Aorta (tissue), 5 donors: ENCODE measurements at regions not wholly inside any gene's neighbourhood (a gene's known extent, or its start where the extent isn't known, plus 50 kb on each side); places are given as distances from the start of the nearest gene placed in this dataset.

ENCODE experiments used
- ATAC-seq: fragments of 200-7000 bp; cut with Tn5 transposase; one replicate; pipeline ENCODE4 v1.9.1; 2022; ENCODE audit warnings: moderate library complexity; ENCODE audit not compliant: low FRiP score
- DNase-seq, 2 donors: peaks; one replicate each; pipeline ENCODE4 v3.0.0-alpha.2; 2020
- H3K27ac ChIP-seq, 2 donors: one replicate each; pipeline ENCODE4 v1.5.1; 2013; ENCODE audit warnings: low read length in 2 of 2, mild to moderate bottlenecking in 2 of 2, moderate library complexity in 2 of 2, control low read depth in 1 of 2, inconsistent platforms in 1 of 2, low read depth in 1 of 2
- H3K27me3 ChIP-seq, 2 donors: one replicate each; pipeline ENCODE4 v1.6.1; 2013; ENCODE audit warnings: control low read depth in 1 of 2, low read length in 1 of 2, mild to moderate bottlenecking in 1 of 2, moderate library complexity in 1 of 2; ENCODE audit not compliant: insufficient read depth in 2 of 2, control insufficient read depth in 1 of 2
- H3K36me3 ChIP-seq, 2 donors: one replicate each; pipeline ENCODE4 v1.6.1; 2013; ENCODE audit warnings: control low read depth in 1 of 2, low read length in 1 of 2, mild to moderate bottlenecking in 1 of 2; ENCODE audit not compliant: insufficient read depth in 2 of 2, control insufficient read depth in 1 of 2
- H3K4me1 ChIP-seq, 2 donors: one replicate each; pipeline ENCODE4 v1.6.1; 2013; ENCODE audit warnings: low read length in 2 of 2, control low read depth in 1 of 2, mild to moderate bottlenecking in 1 of 2, moderate library complexity in 1 of 2; ENCODE audit not compliant: insufficient read depth in 2 of 2, control insufficient read depth in 1 of 2
- H3K4me3 ChIP-seq, 2 donors: one replicate each; pipeline ENCODE4 v1.5.1; 2013; ENCODE audit warnings: low read length in 2 of 2, control low read depth in 1 of 2, mild to moderate bottlenecking in 1 of 2
- H3K9me3 ChIP-seq: one replicate; pipeline ENCODE4 v1.6.1; 2013; ENCODE audit warnings: mild to moderate bottlenecking, low read length; ENCODE audit not compliant: control insufficient read depth
- WGBS, 2 donors: extraction: QIAGEN DNeasy Blood & Tissue Kit; methylation state at CpG; one replicate each; pipeline ENCODE4 v1.1.7; 2013; 5-methylcytosine and 5-hydroxymethylcytosine counted together
- intact Hi-C, 2 donors: fragments of 100-400 bp; cut with DNase I; formaldehyde crosslinking; loops; one replicate each; pipeline versions ENCODE4 v1.14.2 to v1.15.0; 2022
- donor health status: healthy with polysubstance abuse.
- donor health status: Bipolar disorder and iron deficiency.
- donor health status: DM: no; HTN: no; CAD: no.
- donor health status: DM: no; HTN: no; CAD: no.
- donor health status: DM: yes; HTN: yes; CAD: no.

- peaks cover 0 to 2% of the 10 kb centered on the region in 2 donors for H3K27me3 ChIP-seq
- DNase-seq, result no peak
- WGBS, 2 donors, result 63 to 69% methylated on average over 6 of the region's 6 CpGs
- no peak overlapping the region for H3K4me3 ChIP-seq
- intact Hi-C loops, result no loop called here
- no peak for ATAC-seq
- no peaks in the 10 kb centered on the region for H3K4me1 ChIP-seq
- H3K9me3 ChIP-seq, result no peaks in the 10 kb centered on the region
- no peak overlapping the region for H3K27ac ChIP-seq
- no peaks in the 10 kb centered on the region for H3K36me3 ChIP-seq
Measured at GRCh38 chr17:27965224-27965623, 72.1 kb upstream of the LYRM9 start.

- no peak for DNase-seq
- 75 to 84% methylated on average over 8 of the region's 8 CpGs for WGBS, 2 donors
- no peak overlapping the region for H3K4me3 ChIP-seq
- no peaks in the 10 kb centered on the region for H3K9me3 ChIP-seq
- intact Hi-C loops, result no loop called here
- no peaks in the 10 kb centered on the region for H3K4me1 ChIP-seq
- H3K27me3 ChIP-seq, result no peaks in the 10 kb centered on the region
- no peak overlapping the region for H3K27ac ChIP-seq
- no peak for ATAC-seq
- H3K36me3 ChIP-seq, result no peaks in the 10 kb centered on the region
Measured at GRCh38 chr17:27968206-27968732, 74.2 kb upstream of the NLK start.

DNA sequence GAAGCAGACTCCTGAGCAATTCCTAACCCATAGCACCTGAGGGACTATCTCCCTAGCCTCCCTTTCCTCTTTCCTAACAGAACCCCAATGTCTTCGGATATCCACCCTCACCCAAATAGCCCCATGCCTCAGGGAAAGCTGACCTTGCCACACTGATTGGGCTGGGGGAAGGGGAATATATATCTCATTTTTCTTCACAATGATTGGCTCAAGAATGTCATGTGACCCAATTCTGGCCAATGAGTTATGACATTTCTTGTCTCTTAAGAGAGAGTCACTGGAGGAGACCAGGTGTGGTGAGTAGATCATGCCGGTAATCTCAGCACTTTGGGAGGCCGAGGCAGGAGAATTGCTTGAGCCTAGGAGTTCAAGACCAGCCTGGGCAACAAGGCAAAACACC is 71.9 kb upstream of the NLK start:
- WGBS, 2 donors, result 93% methylated on average over 3 of the region's 3 CpGs
- no peak for ATAC-seq

DNA sequence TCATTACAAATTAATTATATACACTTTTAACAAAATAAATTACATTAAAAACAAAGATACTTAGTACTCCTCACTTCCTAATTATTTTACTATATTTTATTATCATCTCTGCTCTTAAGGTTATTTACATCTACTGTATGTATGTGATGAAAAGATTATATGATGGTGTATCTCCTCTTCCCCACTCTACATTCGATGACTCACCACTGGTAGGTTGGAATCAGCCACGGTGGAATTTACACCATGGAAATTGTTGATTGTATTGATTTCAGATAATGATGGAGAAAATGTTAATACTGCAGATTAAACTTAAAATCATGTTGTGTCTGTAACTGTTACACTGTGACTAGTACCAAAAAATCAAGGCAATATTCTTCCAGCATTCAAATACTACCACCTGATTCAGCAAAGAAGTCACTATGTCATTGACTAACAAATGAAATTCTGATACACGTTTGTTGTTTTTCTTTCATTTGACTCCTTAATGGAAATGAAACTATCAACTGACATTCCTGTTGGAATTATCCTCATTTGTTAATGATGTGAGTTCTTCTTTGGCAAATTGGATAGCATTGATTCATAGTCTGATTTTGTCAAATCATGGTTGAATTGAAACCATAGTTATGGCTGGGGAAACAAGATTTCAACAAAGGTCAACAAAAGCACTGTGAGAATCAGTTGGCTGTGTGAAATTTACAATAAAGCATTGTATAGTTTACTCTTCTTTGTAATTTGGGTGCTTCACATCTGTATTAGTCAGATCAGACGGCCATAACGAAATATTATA is 69.0 kb upstream of the NLK start:
- DNase-seq (no peak), ATAC-seq (no peak)
- intact Hi-C loops, result loop anchor here in 1 of 2 donors (5.0 kb wide), 1 partner anchor 41 kb away; no protein-coding TSS in a partner anchor
- Histone ChIP-seq H3K27ac (no peak overlapping the region), H3K9me3 (peaks cover 2% of the 10 kb centered on the region), H3K4me3 (no peak overlapping the region), H3K4me1 (no peaks in the 10 kb centered on the region), H3K36me3 (no peaks in the 10 kb centered on the region), H3K27me3 (peaks cover 0 to 4% of the 10 kb centered on the region in 2 donors)
- 71 to 75% methylated on average over 5 of the region's 5 CpGs for WGBS, 2 donors

More for the DNA sequence above, 71.9 kb upstream of the NLK start:
- DNase-seq, result no peak
- Histone ChIP-seq H3K4me3 (no peak overlapping the region), H3K36me3 (no peaks in the 10 kb centered on the region), H3K27ac (no peak overlapping the region), H3K9me3 (peaks cover 2% of the 10 kb centered on the region), H3K4me1 (no peaks in the 10 kb centered on the region), H3K27me3 (no peaks in the 10 kb centered on the region)
- intact Hi-C loops, result loop anchor here in 1 of 2 donors (5.0 kb wide), 1 partner anchor 38 kb away; no protein-coding TSS in a partner anchor

GRCh38 chr17:27974045-27974436 is 68.4 kb upstream of the NLK start:
- Histone ChIP-seq H3K4me1 (no peaks in the 10 kb centered on the region), H3K27me3 (peaks cover 0 to 5% of the 10 kb centered on the region in 2 donors), H3K36me3 (no peaks in the 10 kb centered on the region), H3K9me3 (peaks cover 2% of the 10 kb centered on the region), H3K4me3 (no peak overlapping the region), H3K27ac (no peak overlapping the region)
- DNase-seq (no peak), ATAC-seq (no peak)
- intact Hi-C loops, result loop anchor here in 1 of 2 donors (5.0 kb wide), 1 partner anchor 42 kb away; no protein-coding TSS in a partner anchor
- 84% methylated on average over 3 of the region's 3 CpGs for WGBS, 2 donors

- no peak for DNase-seq
- intact Hi-C loops, result loop anchor here in 1 of 2 donors (5.0 kb wide), 1 partner anchor 42 kb away; no protein-coding TSS in a partner anchor
- H3K36me3 ChIP-seq, result no peaks in the 10 kb centered on the region
- peaks cover 2% of the 10 kb centered on the region for H3K9me3 ChIP-seq
- H3K27ac ChIP-seq, result no peak overlapping the region
- no peak overlapping the region for H3K4me3 ChIP-seq
- H3K4me1 ChIP-seq, result no peaks in the 10 kb centered on the region
- 77 to 78% methylated on average over 6 of the region's 6 CpGs for WGBS, 2 donors
- H3K27me3 ChIP-seq, result peaks cover 0 to 5% of the 10 kb centered on the region in 2 donors
- ATAC-seq, result no peak
Measured at GRCh38 chr17:27974531-27975145, 67.8 kb upstream of the NLK start.

DNA sequence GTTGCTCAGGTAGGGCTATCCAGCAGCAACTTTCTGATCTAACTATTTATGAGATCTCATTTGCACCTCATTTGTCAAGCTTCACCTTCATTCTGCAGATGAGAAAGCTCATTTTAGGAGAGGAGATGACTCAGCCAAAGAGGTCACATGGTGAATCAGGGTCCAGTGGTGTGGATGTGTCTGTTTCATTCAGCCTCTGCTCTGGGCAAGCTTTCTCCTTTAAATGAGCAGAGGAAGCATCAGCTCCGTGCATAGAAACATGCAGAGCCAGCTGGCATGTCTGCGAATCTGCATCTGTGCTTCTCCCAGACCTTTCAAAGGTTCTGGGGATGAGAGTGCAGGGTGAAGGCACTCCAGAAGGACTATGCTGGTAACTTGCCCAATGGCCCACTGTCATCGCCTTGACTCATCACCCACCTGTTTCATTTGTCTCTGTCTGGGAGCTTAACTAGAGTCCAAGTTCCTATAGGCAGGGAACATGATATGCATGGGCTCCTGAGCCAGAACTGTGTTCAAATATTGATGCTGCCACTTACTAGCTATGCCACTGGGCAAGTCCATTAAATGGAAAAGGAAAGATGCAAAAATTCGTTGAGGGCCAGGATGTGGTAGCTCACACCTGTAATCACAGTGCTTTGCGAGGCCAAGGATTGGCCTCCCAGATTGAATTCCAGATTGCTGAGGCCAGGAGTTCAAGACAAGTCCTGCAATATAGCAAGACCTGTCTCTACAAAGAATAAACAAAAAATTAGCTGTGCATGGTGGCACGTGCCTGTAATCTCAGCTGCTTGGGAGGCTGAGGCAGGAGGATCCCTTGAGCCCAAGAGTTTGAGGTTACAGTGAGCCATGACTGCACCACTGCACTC is 67.1 kb upstream of the NLK start:
- no peak for ATAC-seq
- Histone ChIP-seq H3K4me1 (no peaks in the 10 kb centered on the region), H3K27ac (no peak overlapping the region), H3K9me3 (peaks cover 2% of the 10 kb centered on the region), H3K27me3 (peaks cover 0 to 5% of the 10 kb centered on the region in 2 donors), H3K4me3 (no peak overlapping the region), H3K36me3 (no peaks in the 10 kb centered on the region)
- intact Hi-C loops, result no loop called here
- WGBS, 2 donors, result 72 to 74% methylated on average over 6 of the region's 6 CpGs
- no peak for DNase-seq

GRCh38 chr17:27976331-27976730 is 66.1 kb upstream of the NLK start:
- Histone ChIP-seq H3K9me3 (peaks cover 2% of the 10 kb centered on the region), H3K27me3 (peaks cover 0 to 5% of the 10 kb centered on the region in 2 donors), H3K4me1 (no peaks in the 10 kb centered on the region), H3K27ac (no peak overlapping the region), H3K4me3 (no peak overlapping the region), H3K36me3 (no peaks in the 10 kb centered on the region)
- DNase-seq (no peak), ATAC-seq (no peak)
- 73 to 76% methylated on average over 3 of the region's 3 CpGs for WGBS, 2 donors
- intact Hi-C loops, result no loop called here
